ENCODE measurements at regions not wholly inside any gene's neighbourhood (a gene's known extent, or its start where the extent isn't known, plus 50 kb on each side); places are given as distances from the start of the nearest gene placed in this dataset.

GRCh38 chr16:66296591-66296990, 69.9 kb upstream of the CDH5 start:
- H3K4me1 ChIP-seq (ENCODE audit: control insufficient read depth, low read length) = no peaks in the 10 kb centered on the region
- no peaks in the 10 kb centered on the region for H3K9me3 ChIP-seq (ENCODE audit: control insufficient read depth, insufficient read depth, low read length)
- H4K20me1 ChIP-seq (ENCODE audit: control insufficient read depth, insufficient read depth, low read depth, low read length) = no peaks in the 10 kb centered on the region
- H3K4me3 ChIP-seq (ENCODE audit: low read length) = no peak overlapping the region
- no peaks in the 10 kb centered on the region for H3F3A ChIP-seq (ENCODE audit: control insufficient read depth, insufficient read depth)
- TF ChIP-seq CTCF (IDR thresholded peaks at IDR 0.05; ENCODE audit: low read depth, low read length, poor library complexity, severe bottlenecking) (no peak), EZH2phosphoT487 (IDR thresholded peaks at IDR 0.05; ENCODE audit: borderline replicate concordance, low read length) (no peak)
- H3K4me2 ChIP-seq (ENCODE audit: low read length) = no peak overlapping the region
- H3K27ac ChIP-seq (ENCODE audit: low read depth, low read length) = no peak overlapping the region
- peaks cover 3% of the 10 kb centered on the region; the same call in 1 of the 2 replicates for H3K27me3 ChIP-seq (ENCODE audit: control insufficient read depth, low read length)
- no peaks in the 10 kb centered on the region for H3K79me2 ChIP-seq (ENCODE audit: control insufficient read depth, low read length)
- H3K36me3 ChIP-seq (ENCODE audit: control insufficient read depth, low read length) = no peaks in the 10 kb centered on the region
- no peaks in the 10 kb centered on the region for H3K9me2 ChIP-seq (replicated peaks; ENCODE audit: control insufficient read depth, low read length)

- no peaks in the 10 kb centered on the region for H3F3A ChIP-seq (ENCODE audit: control insufficient read depth, insufficient read depth)
- H3K9me3 ChIP-seq (ENCODE audit: control insufficient read depth, insufficient read depth, low read length) = no peaks in the 10 kb centered on the region
- H3K4me2 ChIP-seq (ENCODE audit: low read length) = no peak overlapping the region
- no peaks in the 10 kb centered on the region for H3K36me3 ChIP-seq (ENCODE audit: control insufficient read depth, low read length)
- TF ChIP-seq CTCF (IDR thresholded peaks at IDR 0.05; ENCODE audit: low read depth, low read length, poor library complexity, severe bottlenecking) = no peak
- no peak for TF ChIP-seq EZH2phosphoT487 (IDR thresholded peaks at IDR 0.05; ENCODE audit: borderline replicate concordance, low read length)
- H3K79me2 ChIP-seq (ENCODE audit: control insufficient read depth, low read length) = no peaks in the 10 kb centered on the region
- no peaks in the 10 kb centered on the region for H4K20me1 ChIP-seq (ENCODE audit: control insufficient read depth, insufficient read depth, low read depth, low read length)
- H3K4me3 ChIP-seq (ENCODE audit: low read length) = no peak overlapping the region
- no peaks in the 10 kb centered on the region for H3K9me2 ChIP-seq (replicated peaks; ENCODE audit: control insufficient read depth, low read length)
- H3K27me3 ChIP-seq (ENCODE audit: control insufficient read depth, low read length) = peaks cover 3% of the 10 kb centered on the region; the same call in 1 of the 2 replicates
- H3K27ac ChIP-seq (ENCODE audit: low read depth, low read length) = no peak overlapping the region
- no peaks in the 10 kb centered on the region for H3K4me1 ChIP-seq (ENCODE audit: control insufficient read depth, low read length)
These were observed 70.5 kb upstream of the CDH5 start for GRCh38 chr16:66295761-66296546.

GRCh38 chr16:66295213-66295612, 71.3 kb upstream of the CDH5 start:
- Histone ChIP-seq H3K36me3 (ENCODE audit: control insufficient read depth, low read length) (no peaks in the 10 kb centered on the region), H3K9me2 (replicated peaks; ENCODE audit: control insufficient read depth, low read length) (no peaks in the 10 kb centered on the region), H3K9me3 (ENCODE audit: control insufficient read depth, insufficient read depth, low read length) (no peaks in the 10 kb centered on the region), H3K4me2 (ENCODE audit: low read length) (no peak overlapping the region), H3K27me3 (ENCODE audit: control insufficient read depth, low read length) (no peaks in the 10 kb centered on the region), H3K27ac (ENCODE audit: low read depth, low read length) (no peak overlapping the region), H3K79me2 (ENCODE audit: control insufficient read depth, low read length) (no peaks in the 10 kb centered on the region), H4K20me1 (ENCODE audit: control insufficient read depth, insufficient read depth, low read depth, low read length) (no peaks in the 10 kb centered on the region), H3K4me3 (ENCODE audit: low read length) (no peak overlapping the region), H3K4me1 (ENCODE audit: control insufficient read depth, low read length) (no peaks in the 10 kb centered on the region), H3F3A (ENCODE audit: control insufficient read depth, insufficient read depth) (no peaks in the 10 kb centered on the region)
- no peak for TF ChIP-seq EZH2phosphoT487 (IDR thresholded peaks at IDR 0.05; ENCODE audit: borderline replicate concordance, low read length)
- no peak for TF ChIP-seq CTCF (IDR thresholded peaks at IDR 0.05; ENCODE audit: low read depth, low read length, poor library complexity, severe bottlenecking)

Data from DOHH2 (cell line).